Keratinocyte (primary cell): ENCODE measurements at regions not wholly inside any gene's neighbourhood (a gene's known extent, or its start where the extent isn't known, plus 50 kb on each side); places are given as distances from the start of the nearest gene placed in this dataset.

Experiments used
- DNase-seq: peaks from one replicate; pipeline ENCODE4 v3.0.0-alpha.2; 2011; ENCODE audit warnings: low read depth, missing footprints, low spot score
- FAIRE-seq: peaks from 2 replicates; lab custom pipeline; 2011; peaks lifted over from hg19 to GRCh38; lab: Jason Lieb, UNC
- H2AFZ ChIP-seq: 2 replicates; pipeline ENCODE4 v1.6.0; 2012; ENCODE audit warnings: low read length, control low read depth, inconsistent platforms; ENCODE audit not compliant: control insufficient read depth
- H3K27ac ChIP-seq: 2 replicates; pipeline ENCODE4 v1.5.1; 2011; ENCODE audit warnings: low read length; ENCODE audit not compliant: control insufficient read depth, insufficient read depth
- H3K27me3 ChIP-seq: 3 replicates; pipeline ENCODE4 v1.6.0; 2011; ENCODE audit warnings: low read length; ENCODE audit not compliant: control insufficient read depth, insufficient read depth; ENCODE audit errors: extremely low read depth
- H3K36me3 ChIP-seq, 2 experiments: 2 replicates in 1 of 2; 3 replicates in 1 of 2; pipeline ENCODE4 v1.5.1; 2011; ENCODE audit warnings: low read length in 2 of 2, mild to moderate bottlenecking in 1 of 2; ENCODE audit not compliant: control insufficient read depth in 2 of 2, insufficient read depth in 2 of 2; ENCODE audit errors: extremely low read depth in 1 of 2
- H3K4me1 ChIP-seq: 3 replicates; pipeline ENCODE4 v1.5.1; 2011; ENCODE audit warnings: low read length; ENCODE audit not compliant: control insufficient read depth, insufficient read depth; ENCODE audit errors: extremely low read depth
- H3K4me2 ChIP-seq: 3 replicates; pipeline ENCODE4 v1.6.0; 2011; ENCODE audit warnings: low read depth, low read length; ENCODE audit not compliant: control insufficient read depth, insufficient read depth; ENCODE audit errors: extremely low read depth
- H3K4me3 ChIP-seq, 3 experiments: fragments of 200-600 bp in 1 of 3; sonication (generic) in 1 of 3; 2 replicates in 2 of 3; 3 replicates in 1 of 3; pipeline ENCODE4 v1.5.1; 2011 to 2016; ENCODE audit warnings: low read length in 3 of 3, mild to moderate bottlenecking in 3 of 3, control low read depth in 2 of 3, inconsistent platforms in 1 of 3, low read depth in 1 of 3, mixed read lengths in 1 of 3, mixed run types in 1 of 3, moderate library complexity in 1 of 3; ENCODE audit not compliant: control insufficient read depth in 2 of 3, insufficient read depth in 2 of 3; ENCODE audit errors: extremely low read depth in 1 of 3
- H3K79me2 ChIP-seq: 2 replicates; pipeline ENCODE4 v1.6.0; 2012; ENCODE audit warnings: low read length; ENCODE audit not compliant: control insufficient read depth, insufficient read depth
- H3K9ac ChIP-seq: 3 replicates; pipeline ENCODE4 v1.6.0; 2011; ENCODE audit warnings: low read length; ENCODE audit not compliant: control insufficient read depth, insufficient read depth; ENCODE audit errors: extremely low read depth
- H3K9me1 ChIP-seq: 3 replicates; pipeline ENCODE4 v1.6.0; 2011; ENCODE audit warnings: low read length; ENCODE audit not compliant: control insufficient read depth, insufficient read depth; ENCODE audit errors: extremely low read depth
- H3K9me3 ChIP-seq: 2 replicates; pipeline ENCODE4 v1.5.1; 2012; ENCODE audit warnings: low read depth, low read length; ENCODE audit not compliant: control insufficient read depth
- H4K20me1 ChIP-seq: 3 replicates; pipeline ENCODE4 v1.6.0; 2011; ENCODE audit warnings: low read length; ENCODE audit not compliant: control insufficient read depth, insufficient read depth; ENCODE audit errors: extremely low read depth
- EZH2 ChIP-seq: IDR thresholded peaks from one replicate; pipeline ENCODE4 v1.6.1; 2012; ENCODE audit warnings: inconsistent platforms, mild to moderate bottlenecking, low read length, moderate library complexity
- dilution Hi-C: fragments of 300-500 bp; cut with MboI; formaldehyde crosslinking; loops from one replicate; pipeline ENCODE4 v1.7.0; 2020; ENCODE audit warnings: low sequenced_read_pairs; ENCODE audit not compliant: extremely low pct_ligation_motif_present
- TF ChIP-seq, protein P1 (sequence below), 3 experiments: IDR thresholded peaks in 1 of 3; conservative IDR thresholded peaks in 1 of 3; optimal IDR thresholded peaks in 1 of 3; 2 replicates in 2 of 3; 3 replicates in 1 of 3; pipeline versions ENCODE3 to v1.5.1; 2011; ENCODE audit warnings: low read length in 3 of 3, mild to moderate bottlenecking in 3 of 3, moderate library complexity in 2 of 3, control low read depth in 1 of 3, inconsistent platforms in 1 of 3; ENCODE audit not compliant: insufficient read depth in 2 of 3; ENCODE audit errors: extremely low read depth in 1 of 3

DNA sequence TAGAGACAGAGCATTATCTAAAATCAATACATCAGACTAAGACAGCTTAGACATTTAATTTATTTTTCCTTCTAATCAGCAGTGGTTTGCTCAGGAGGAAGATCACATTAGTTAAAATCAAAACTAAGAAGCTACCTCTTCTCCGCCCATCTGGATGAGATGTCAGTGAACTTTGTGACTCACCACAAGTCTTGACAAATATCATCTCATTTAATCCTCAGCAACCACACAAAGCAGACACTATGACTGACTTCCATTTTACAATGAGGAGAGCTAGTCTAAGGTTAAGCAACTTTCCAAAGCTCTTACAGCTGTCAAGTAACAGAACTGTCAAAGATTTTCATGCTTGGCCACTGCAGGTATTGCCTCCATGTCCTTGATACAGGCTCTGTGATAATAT is 289.5 kb downstream of the DEPDC1B start:
- Histone ChIP-seq H4K20me1 (no peaks in the 10 kb centered on the region), H3K36me3 (no peaks in the 10 kb centered on the region), H3K9me1 (no peaks in the 10 kb centered on the region), H3K27me3 (no peaks in the 10 kb centered on the region), H3K4me3 (no peak overlapping the region), H2AFZ (no peak overlapping the region), H3K27ac (no peak overlapping the region), H3K79me2 (no peaks in the 10 kb centered on the region), H3K9me3 (no peaks in the 10 kb centered on the region), H3K9ac (no peak overlapping the region), H3K4me1 (no peaks in the 10 kb centered on the region), H3K4me2 (no peak overlapping the region)
- TF ChIP-seq EZH2, result no peak
- TF ChIP-seq, protein P1, sequence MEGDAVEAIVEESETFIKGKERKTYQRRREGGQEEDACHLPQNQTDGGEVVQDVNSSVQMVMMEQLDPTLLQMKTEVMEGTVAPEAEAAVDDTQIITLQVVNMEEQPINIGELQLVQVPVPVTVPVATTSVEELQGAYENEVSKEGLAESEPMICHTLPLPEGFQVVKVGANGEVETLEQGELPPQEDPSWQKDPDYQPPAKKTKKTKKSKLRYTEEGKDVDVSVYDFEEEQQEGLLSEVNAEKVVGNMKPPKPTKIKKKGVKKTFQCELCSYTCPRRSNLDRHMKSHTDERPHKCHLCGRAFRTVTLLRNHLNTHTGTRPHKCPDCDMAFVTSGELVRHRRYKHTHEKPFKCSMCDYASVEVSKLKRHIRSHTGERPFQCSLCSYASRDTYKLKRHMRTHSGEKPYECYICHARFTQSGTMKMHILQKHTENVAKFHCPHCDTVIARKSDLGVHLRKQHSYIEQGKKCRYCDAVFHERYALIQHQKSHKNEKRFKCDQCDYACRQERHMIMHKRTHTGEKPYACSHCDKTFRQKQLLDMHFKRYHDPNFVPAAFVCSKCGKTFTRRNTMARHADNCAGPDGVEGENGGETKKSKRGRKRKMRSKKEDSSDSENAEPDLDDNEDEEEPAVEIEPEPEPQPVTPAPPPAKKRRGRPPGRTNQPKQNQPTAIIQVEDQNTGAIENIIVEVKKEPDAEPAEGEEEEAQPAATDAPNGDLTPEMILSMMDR (optimal IDR thresholded peaks at IDR 0.05 in 1 of 3, IDR thresholded peaks at IDR 0.05 in 1 of 3, conservative IDR thresholded peaks at IDR 0.05 in 1 of 3; ENCODE audit: extremely low read depth in 1 of 3, insufficient read depth in 2 of 3, low read length in 3 of 3), result no peak
- FAIRE-seq (no peak), DNase-seq (no peak)
- dilution Hi-C loops, result no loop called here

DNA sequence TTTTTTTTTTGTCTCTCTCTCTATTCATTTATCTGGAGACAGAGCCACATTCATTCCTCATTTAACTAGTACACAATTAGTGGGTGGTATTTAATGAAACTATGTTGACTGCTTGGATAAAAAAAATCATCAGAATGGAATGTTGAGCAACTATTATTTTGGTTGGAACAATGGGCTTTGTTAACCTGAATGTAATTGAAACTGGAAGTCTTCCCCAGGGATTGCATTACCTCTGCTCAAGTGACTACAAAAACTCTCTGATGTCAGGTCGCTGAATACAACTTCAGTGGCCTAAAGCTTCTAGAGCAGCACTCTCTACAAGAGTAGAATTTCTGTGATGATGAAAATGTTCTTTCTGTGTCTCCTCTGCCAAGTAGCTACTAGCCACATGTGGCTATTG is 295.8 kb downstream of the DEPDC1B start:
- no peak overlapping the region for H3K27ac ChIP-seq
- DNase-seq (no peak), FAIRE-seq (no peak)
- no peak overlapping the region for H3K4me3 ChIP-seq
- H3K9ac ChIP-seq, result no peak overlapping the region
- H3K4me1 ChIP-seq, result no peaks in the 10 kb centered on the region
- H3K79me2 ChIP-seq, result no peaks in the 10 kb centered on the region
- no peaks in the 10 kb centered on the region for H3K36me3 ChIP-seq
- H3K4me2 ChIP-seq, result no peak overlapping the region
- H3K9me3 ChIP-seq, result no peaks in the 10 kb centered on the region
- H4K20me1 ChIP-seq, result no peaks in the 10 kb centered on the region
- dilution Hi-C loops, result no loop called here
- H3K27me3 ChIP-seq, result no peaks in the 10 kb centered on the region
- TF ChIP-seq, protein P1 (optimal IDR thresholded peaks at IDR 0.05 in 1 of 3, IDR thresholded peaks at IDR 0.05 in 1 of 3, conservative IDR thresholded peaks at IDR 0.05 in 1 of 3; ENCODE audit: extremely low read depth in 1 of 3, insufficient read depth in 2 of 3, low read length in 3 of 3), result no peak
- no peak for TF ChIP-seq EZH2
- no peaks in the 10 kb centered on the region for H3K9me1 ChIP-seq
- H2AFZ ChIP-seq, result no peak overlapping the region
